Panc1 (cell line): ENCODE measurements at regions not wholly inside any gene's neighbourhood (a gene's known extent, or its start where the extent isn't known, plus 50 kb on each side); places are given as distances from the start of the nearest gene placed in this dataset.

Experiments
- ATAC-seq: fragments of 200-7000 bp; cut with Tn5 transposase; 2 replicates; pipeline ENCODE4 v1.9.1; 2020; ENCODE audit warnings: mild to moderate bottlenecking, moderate library complexity
- BruUV-seq: library from RNA; stranded (reverse); fragments of 400-500 nt; replicated peaks from 2 replicates; lab custom pipeline; 2021; lab: Mats Ljungman, UMichigan
- CTCF ChIA-PET: fragments of 300-600 bp; sonication (Branson Sonifier 250); formaldehyde crosslinking; loops from one replicate; lab custom pipeline; 2022; ENCODE audit warnings: antibody characterized with exemption; lab: Charles Lee
- POLR2A ChIA-PET: fragments of 300-600 bp; sonication (Branson Sonifier 250); formaldehyde crosslinking; loops from one replicate; lab custom pipeline; 2022; ENCODE audit warnings: antibody characterized with exemption; lab: Charles Lee
- DNase-seq: peaks from one replicate; pipeline ENCODE4 v3.0.0-alpha.2; 2010; ENCODE audit warnings: low read depth, low spot score
- H3K27ac ChIP-seq: 2 replicates; pipeline ENCODE4 v1.5.1; 2011; ENCODE audit warnings: mild to moderate bottlenecking, low read length, inconsistent platforms
- H3K27me3 ChIP-seq: fragments of 200-500 bp; sonication (Bioruptor generic); 2 replicates; pipeline ENCODE4 v1.6.0; 2014; ENCODE audit warnings: low read length, inconsistent platforms; ENCODE audit not compliant: control insufficient read depth, insufficient read depth
- H3K36me3 ChIP-seq: fragments of 200-500 bp; sonication (Bioruptor generic); 2 replicates; pipeline ENCODE4 v1.5.1; 2014; ENCODE audit warnings: inconsistent platforms, mild to moderate bottlenecking, low read length, moderate library complexity; ENCODE audit not compliant: control insufficient read depth, insufficient read depth
- H3K4me1 ChIP-seq: 2 replicates; pipeline ENCODE4 v1.5.1; 2011; ENCODE audit warnings: inconsistent platforms, mild to moderate bottlenecking, low read length, moderate library complexity; ENCODE audit not compliant: control insufficient read depth, insufficient read depth
- H3K4me3 ChIP-seq, 2 experiments: 2 replicates each; pipeline ENCODE4 v1.5.1; 2011 to 2012; ENCODE audit warnings: low read depth in 2 of 2, low read length in 2 of 2, mild to moderate bottlenecking in 2 of 2, inconsistent platforms in 1 of 2, moderate library complexity in 1 of 2
- H3K9me3 ChIP-seq: fragments of 200-500 bp; sonication (Bioruptor generic); 2 replicates; pipeline ENCODE4 v1.5.1; 2014; ENCODE audit warnings: low read depth, mild to moderate bottlenecking, inconsistent platforms, low read length, moderate library complexity; ENCODE audit not compliant: control insufficient read depth, insufficient read depth
- POLR2AphosphoS5 ChIP-seq: IDR thresholded peaks from 2 replicates; pipeline ENCODE4 v1.6.1; 2012; ENCODE audit warnings: mild to moderate bottlenecking, low read depth, low read length, moderate library complexity
- SIN3A ChIP-seq: IDR thresholded peaks from 2 replicates; pipeline ENCODE4 v1.6.1; 2012; ENCODE audit warnings: low read depth, mild to moderate bottlenecking, low read length, moderate library complexity, borderline replicate concordance; ENCODE audit not compliant: insufficient read depth
- TCF7L2 ChIP-seq: IDR thresholded peaks from 2 replicates; pipeline ENCODE4 v1.6.1; 2011; ENCODE audit warnings: mild to moderate bottlenecking, low read depth, low read length, inconsistent platforms
- in situ Hi-C: cut with HindIII; loops from 2 replicates; pipeline ENCODE4 v1.10.0; 2016; ENCODE audit warnings: low sequenced_read_pairs, low pct_unique_long_range_greater_than_20kb
- intact Hi-C: fragments of 100-400 bp; cut with micrococcal nuclease; formaldehyde crosslinking; loops from one replicate; pipeline ENCODE4 v1.10.0; 2022; ENCODE audit not compliant: unreplicated experiment
- TF ChIP-seq, protein P1 (sequence below), 2 experiments: IDR thresholded peaks; 2 replicates each; pipeline ENCODE4 v1.6.1; 2011 to 2012; ENCODE audit warnings: low read depth in 2 of 2, control low read depth in 1 of 2, low read length in 1 of 2, mild to moderate bottlenecking in 1 of 2, moderate library complexity in 1 of 2; ENCODE audit not compliant: insufficient read depth in 1 of 2
- TF ChIP-seq, protein P2 (sequence below): fragments of 450-650 bp; IDR thresholded peaks from 2 replicates; pipeline ENCODE4 v1.5.1; 2017; ENCODE audit warnings: mild to moderate bottlenecking

DNA sequence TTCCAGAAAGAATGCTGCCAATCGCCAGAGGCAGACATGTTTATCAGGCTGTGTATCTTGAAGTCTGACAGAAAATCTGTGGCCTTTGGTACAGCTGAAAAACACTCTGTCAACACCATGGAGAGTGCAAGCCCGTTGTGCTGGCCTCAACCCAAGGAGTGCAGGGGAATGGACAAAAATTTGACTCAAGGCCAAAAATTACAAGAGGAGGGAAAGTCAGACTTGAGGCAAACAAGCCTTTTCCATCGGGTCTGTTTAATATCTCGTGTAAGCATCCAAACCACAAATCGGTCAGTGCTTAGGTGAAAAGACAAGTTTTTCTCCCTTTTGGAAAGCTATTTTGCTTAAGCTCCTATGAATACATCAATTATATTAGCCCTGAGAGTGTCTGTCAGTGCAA lies 305.3 kb upstream of the NFE2L3 start:
- ATAC-seq (peak; percentile 37; the same call in 1 of the 2 replicates), DNase-seq (no peak)
- no TSS peak for BruUV-seq
- no peaks in the 10 kb centered on the region for H3K27me3 ChIP-seq
- POLR2A ChIA-PET = interaction anchor here (0.5 kb wide), 1 partner anchor 16 kb away, joined by 3 read pairs; no protein-coding TSS in a partner anchor
- no peaks in the 10 kb centered on the region for H3K9me3 ChIP-seq
- intact Hi-C loops = loop anchor here (5.0 to 10.0 kb wide), 2 partner anchors 112 to 454 kb away; no protein-coding TSS in a partner anchor
- in situ Hi-C loops = no loop called here
- TF ChIP-seq, protein P1, sequence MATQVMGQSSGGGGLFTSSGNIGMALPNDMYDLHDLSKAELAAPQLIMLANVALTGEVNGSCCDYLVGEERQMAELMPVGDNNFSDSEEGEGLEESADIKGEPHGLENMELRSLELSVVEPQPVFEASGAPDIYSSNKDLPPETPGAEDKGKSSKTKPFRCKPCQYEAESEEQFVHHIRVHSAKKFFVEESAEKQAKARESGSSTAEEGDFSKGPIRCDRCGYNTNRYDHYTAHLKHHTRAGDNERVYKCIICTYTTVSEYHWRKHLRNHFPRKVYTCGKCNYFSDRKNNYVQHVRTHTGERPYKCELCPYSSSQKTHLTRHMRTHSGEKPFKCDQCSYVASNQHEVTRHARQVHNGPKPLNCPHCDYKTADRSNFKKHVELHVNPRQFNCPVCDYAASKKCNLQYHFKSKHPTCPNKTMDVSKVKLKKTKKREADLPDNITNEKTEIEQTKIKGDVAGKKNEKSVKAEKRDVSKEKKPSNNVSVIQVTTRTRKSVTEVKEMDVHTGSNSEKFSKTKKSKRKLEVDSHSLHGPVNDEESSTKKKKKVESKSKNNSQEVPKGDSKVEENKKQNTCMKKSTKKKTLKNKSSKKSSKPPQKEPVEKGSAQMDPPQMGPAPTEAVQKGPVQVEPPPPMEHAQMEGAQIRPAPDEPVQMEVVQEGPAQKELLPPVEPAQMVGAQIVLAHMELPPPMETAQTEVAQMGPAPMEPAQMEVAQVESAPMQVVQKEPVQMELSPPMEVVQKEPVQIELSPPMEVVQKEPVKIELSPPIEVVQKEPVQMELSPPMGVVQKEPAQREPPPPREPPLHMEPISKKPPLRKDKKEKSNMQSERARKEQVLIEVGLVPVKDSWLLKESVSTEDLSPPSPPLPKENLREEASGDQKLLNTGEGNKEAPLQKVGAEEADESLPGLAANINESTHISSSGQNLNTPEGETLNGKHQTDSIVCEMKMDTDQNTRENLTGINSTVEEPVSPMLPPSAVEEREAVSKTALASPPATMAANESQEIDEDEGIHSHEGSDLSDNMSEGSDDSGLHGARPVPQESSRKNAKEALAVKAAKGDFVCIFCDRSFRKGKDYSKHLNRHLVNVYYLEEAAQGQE (IDR thresholded peaks at IDR 0.05; ENCODE audit: insufficient read depth in 1 of 2, low read depth in 2 of 2, low read length in 1 of 2) = peak in 1 of 2 experiments; percentile 60; a peak in 2 of 4 replicates
- TF ChIP-seq, protein P2, sequence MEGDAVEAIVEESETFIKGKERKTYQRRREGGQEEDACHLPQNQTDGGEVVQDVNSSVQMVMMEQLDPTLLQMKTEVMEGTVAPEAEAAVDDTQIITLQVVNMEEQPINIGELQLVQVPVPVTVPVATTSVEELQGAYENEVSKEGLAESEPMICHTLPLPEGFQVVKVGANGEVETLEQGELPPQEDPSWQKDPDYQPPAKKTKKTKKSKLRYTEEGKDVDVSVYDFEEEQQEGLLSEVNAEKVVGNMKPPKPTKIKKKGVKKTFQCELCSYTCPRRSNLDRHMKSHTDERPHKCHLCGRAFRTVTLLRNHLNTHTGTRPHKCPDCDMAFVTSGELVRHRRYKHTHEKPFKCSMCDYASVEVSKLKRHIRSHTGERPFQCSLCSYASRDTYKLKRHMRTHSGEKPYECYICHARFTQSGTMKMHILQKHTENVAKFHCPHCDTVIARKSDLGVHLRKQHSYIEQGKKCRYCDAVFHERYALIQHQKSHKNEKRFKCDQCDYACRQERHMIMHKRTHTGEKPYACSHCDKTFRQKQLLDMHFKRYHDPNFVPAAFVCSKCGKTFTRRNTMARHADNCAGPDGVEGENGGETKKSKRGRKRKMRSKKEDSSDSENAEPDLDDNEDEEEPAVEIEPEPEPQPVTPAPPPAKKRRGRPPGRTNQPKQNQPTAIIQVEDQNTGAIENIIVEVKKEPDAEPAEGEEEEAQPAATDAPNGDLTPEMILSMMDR = no peak
- H3K4me1 ChIP-seq = peaks cover 1% of the 10 kb centered on the region; the same call in 1 of the 2 replicates
- H3K27ac ChIP-seq = no peak overlapping the region; the same call in 1 of the 2 replicates
- CTCF ChIA-PET = interaction anchor here (0.6 kb wide), 1 partner anchor 152 kb away, joined by 4 read pairs; no protein-coding TSS in a partner anchor
- H3K36me3 ChIP-seq = no peaks in the 10 kb centered on the region
- no peak overlapping the region for H3K4me3 ChIP-seq

DNA sequence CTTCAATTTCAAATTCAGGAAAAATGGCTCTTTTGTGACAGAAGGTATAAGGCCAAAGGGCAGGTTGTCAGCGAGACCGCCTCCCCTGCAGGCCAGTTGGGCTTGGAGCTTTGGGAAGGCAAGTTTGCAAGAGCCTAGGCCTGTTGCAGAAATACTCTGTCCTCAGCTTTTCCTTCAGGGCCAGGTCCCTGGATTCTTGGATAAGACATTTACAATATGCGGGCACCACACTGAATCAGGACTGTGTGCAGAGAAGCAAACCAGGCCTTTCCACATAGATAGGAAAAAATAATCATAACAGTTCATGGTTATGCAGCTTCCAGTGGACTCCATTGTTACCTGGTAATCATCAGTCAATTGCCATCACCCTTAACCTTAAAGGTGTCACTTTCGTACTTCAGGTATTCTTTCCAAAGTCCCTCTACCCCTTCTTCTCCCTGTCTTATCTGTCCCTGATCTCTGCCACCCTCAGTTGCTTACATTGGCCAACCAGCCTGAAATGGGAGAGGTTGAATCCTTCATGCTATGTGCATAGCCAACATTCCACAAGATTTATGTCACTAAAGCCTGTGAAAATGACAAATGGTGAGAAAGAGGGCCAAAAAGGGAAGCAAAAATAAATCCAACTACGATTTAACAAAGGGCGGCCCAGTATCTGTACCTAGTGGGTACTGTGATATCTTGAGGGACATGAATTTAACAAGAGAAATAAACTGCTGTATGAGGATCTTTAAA lies 304.5 kb upstream of the NFE2L3 start:
- in situ Hi-C loops = no loop called here
- H3K4me1 ChIP-seq = peaks cover 6% of the 10 kb centered on the region; the same call in 1 of the 2 replicates
- no peak overlapping the region for H3K4me3 ChIP-seq
- ChIA-PET POLR2A (interaction anchor here (0.5 kb wide), 1 partner anchor 348 kb away, joined by 16 read pairs; no protein-coding TSS in a partner anchor), CTCF (no interaction called here)
- no peak for ATAC-seq
- no peak for DNase-seq
- no peak for TF ChIP-seq TCF7L2
- peaks cover 2% of the 10 kb centered on the region; the same call in 1 of the 2 replicates for H3K27me3 ChIP-seq
- intact Hi-C loops = loop anchor here (5.0 to 10.0 kb wide), 2 partner anchors 113 to 455 kb away; no protein-coding TSS in a partner anchor
- no peak overlapping the region; the same call in 1 of the 2 replicates for H3K27ac ChIP-seq
- no TSS peak for BruUV-seq
- H3K9me3 ChIP-seq = no peaks in the 10 kb centered on the region
- H3K36me3 ChIP-seq = no peaks in the 10 kb centered on the region

DNA sequence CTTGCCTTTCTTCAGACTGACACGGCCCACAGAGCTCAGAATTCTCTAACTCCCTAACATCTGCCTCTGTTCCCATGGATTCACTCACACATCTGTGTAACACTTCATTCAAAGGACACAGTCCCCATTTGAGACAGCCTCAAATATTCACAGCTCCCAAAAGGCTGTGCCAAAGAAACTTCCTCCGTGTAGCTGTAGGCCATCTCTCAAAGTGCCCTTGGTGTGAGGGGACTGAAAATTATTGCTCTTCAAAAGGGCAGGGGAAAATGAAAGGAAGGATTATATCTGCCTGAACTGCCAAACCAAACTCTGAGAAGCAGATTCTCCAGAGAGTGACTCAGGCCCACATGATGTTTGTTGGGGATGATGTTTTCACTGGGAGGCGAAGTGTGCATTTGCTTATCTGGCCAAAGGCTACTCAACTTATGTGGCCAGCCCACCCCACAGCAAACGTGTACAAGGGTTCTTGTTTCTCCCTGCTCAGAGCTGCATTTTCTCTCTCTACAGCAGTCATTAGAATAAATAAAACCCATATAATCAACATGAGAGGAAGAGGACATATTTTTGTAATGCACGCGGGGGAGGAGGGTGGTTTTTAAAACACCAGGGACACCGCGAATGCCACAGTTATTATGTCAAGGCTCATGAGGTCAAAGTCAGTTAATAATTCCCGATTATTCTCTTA lies 302.4 kb upstream of the NFE2L3 start:
- H3K27ac ChIP-seq = 0 out of 2 replicates have a peak overlapping the region, but pooled peaks have one; percentile 8
- DNase-seq = peak; percentile 75

More for the DNA sequence above, 302.4 kb upstream of the NFE2L3 start:
- H3K9me3 ChIP-seq = no peaks in the 10 kb centered on the region
- TF ChIP-seq, protein P2 = no peak
- no peak for TF ChIP-seq TCF7L2
- TF ChIP-seq SIN3A = no peak
- no peak for TF ChIP-seq POLR2AphosphoS5
- TF ChIP-seq, protein P1 (IDR thresholded peaks at IDR 0.05; ENCODE audit: insufficient read depth in 1 of 2, low read depth in 2 of 2, low read length in 1 of 2) = no peak
- peak; percentile 40 for ATAC-seq
- H3K27me3 ChIP-seq = peaks cover 19% of the 10 kb centered on the region
- in situ Hi-C loops (no loop called here), intact Hi-C loops (loop anchor here (5.0 to 10.0 kb wide), 2 partner anchors 115 to 457 kb away; no protein-coding TSS in a partner anchor)
- peaks cover 9% of the 10 kb centered on the region; the same call in 1 of the 2 replicates for H3K4me1 ChIP-seq
- POLR2A ChIA-PET = no interaction called here
- no TSS peak for BruUV-seq
- no peaks in the 10 kb centered on the region for H3K36me3 ChIP-seq
- H3K4me3 ChIP-seq = no peak overlapping the region
- CTCF ChIA-PET = no interaction called here
